ENCODE measurements at regions not wholly inside any gene's neighbourhood (a gene's known extent, or its start where the extent isn't known, plus 50 kb on each side); places are given as distances from the start of the nearest gene placed in this dataset.

- DNase-seq (ENCODE audit: low read depth in 2 of 2) = no peak
Observed at GRCh38 chr1:201769072-201769471, 59.9 kb upstream of the IPO9 start.

GRCh38 chr1:201769966-201770365 is 59.0 kb upstream of the IPO9 start:
- DNase-seq (ENCODE audit: low read depth in 2 of 2) = no peak

GRCh38 chr1:201771466-201771865 is 57.5 kb upstream of the IPO9 start:
- DNase-seq (ENCODE audit: low read depth in 2 of 2) = no peak

DNA sequence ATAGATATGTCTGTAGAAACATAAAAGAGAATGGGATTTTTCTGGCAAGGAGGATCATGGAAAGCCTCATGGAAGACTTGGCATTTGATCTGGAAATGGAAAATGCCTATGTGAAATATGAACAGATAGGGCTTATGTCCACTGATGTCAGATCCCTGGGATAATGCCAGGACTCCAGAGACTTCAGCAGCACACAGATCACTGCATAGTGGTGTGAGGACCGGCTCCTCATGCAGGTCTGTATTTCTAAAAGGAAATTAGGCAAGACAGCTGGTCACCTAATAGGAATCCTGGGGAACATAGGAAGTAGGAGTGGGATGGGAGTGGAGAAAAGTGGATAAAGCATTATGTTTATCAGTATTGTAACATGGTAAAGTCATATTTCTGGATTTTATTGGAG is 56.8 kb upstream of the IPO9 start:
- no peak for DNase-seq (ENCODE audit: low read depth in 2 of 2)

DNA sequence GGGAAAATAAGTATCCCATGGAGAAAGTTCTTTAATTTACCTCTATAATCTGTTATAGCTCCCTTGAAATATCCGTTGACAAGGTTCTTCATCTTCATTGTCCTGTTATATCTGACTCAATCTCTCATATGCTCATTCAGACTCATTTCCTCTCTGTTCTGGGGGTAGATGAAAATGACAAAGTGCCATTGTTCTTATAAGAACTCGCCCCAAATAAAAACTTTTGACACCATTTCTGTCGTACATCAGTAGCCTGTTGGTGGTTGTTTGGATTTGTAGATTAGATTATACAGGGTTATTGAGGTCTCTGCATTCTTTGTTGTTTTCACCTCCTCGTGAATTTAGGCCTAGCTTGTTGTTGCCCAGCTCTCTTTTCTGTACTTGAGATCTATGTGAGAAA is 55.2 kb upstream of the IPO9 start:
- no peak for DNase-seq (ENCODE audit: low read depth in 2 of 2)

- DNase-seq (ENCODE audit: low read depth in 2 of 2) = no peak
Observed at GRCh38 chr1:201774224-201774982, 54.6 kb upstream of the IPO9 start.

- DNase-seq (ENCODE audit: low read depth in 2 of 2) = no peak
Observed at GRCh38 chr1:201774983-201775344, 54.0 kb upstream of the IPO9 start.

GRCh38 chr1:201775380-201775779 is 53.6 kb upstream of the IPO9 start:
- no peak for DNase-seq (ENCODE audit: low read depth in 2 of 2)

- no peak for DNase-seq (ENCODE audit: low read depth in 2 of 2)
Observed at GRCh38 chr1:201778279-201779065, 50.5 kb upstream of the IPO9 start.

Measured in stimulated activated CD8-positive, alpha-beta memory T cell treated with anti-CD3 and anti-CD28 coated beads, Interleukin-2, amount 100 ng/mL, for 1 hour (primary cell).